ENCODE measurements at regions not wholly inside any gene's neighbourhood (a gene's known extent, or its start where the extent isn't known, plus 50 kb on each side); places are given as distances from the start of the nearest gene placed in this dataset.

DNA sequence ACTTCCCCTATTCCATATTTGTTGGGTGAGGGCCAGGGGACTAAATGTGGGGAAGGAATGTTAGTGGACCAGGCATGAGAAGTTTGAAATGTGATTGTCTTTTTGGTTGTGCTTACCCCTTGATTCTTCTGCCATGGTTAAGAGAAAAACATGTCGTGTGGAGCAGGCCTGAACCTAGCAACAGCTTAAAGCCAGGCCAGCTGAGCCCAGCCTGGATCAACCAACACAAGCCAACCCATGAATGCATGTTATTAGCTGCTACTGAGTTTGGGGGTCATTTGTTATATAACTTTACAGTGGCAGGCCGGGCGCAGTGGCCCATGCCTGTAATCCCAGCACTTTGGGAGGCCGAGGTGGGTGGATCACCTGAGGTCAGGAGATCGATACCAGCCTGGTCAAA, 52.4 kb upstream of the TRIO start:
- no peak overlapping the region for H3K4me3 ChIP-seq
- H3K4me1 ChIP-seq = no peaks in the 10 kb centered on the region
- TF ChIP-seq EP300 (IDR thresholded peaks at IDR 0.05) (no peak), POLR2A (IDR thresholded peaks at IDR 0.05) (no peak), POLR2AphosphoS5 (IDR thresholded peaks at IDR 0.05) (no peak)
- TF ChIP-seq, protein P1, sequence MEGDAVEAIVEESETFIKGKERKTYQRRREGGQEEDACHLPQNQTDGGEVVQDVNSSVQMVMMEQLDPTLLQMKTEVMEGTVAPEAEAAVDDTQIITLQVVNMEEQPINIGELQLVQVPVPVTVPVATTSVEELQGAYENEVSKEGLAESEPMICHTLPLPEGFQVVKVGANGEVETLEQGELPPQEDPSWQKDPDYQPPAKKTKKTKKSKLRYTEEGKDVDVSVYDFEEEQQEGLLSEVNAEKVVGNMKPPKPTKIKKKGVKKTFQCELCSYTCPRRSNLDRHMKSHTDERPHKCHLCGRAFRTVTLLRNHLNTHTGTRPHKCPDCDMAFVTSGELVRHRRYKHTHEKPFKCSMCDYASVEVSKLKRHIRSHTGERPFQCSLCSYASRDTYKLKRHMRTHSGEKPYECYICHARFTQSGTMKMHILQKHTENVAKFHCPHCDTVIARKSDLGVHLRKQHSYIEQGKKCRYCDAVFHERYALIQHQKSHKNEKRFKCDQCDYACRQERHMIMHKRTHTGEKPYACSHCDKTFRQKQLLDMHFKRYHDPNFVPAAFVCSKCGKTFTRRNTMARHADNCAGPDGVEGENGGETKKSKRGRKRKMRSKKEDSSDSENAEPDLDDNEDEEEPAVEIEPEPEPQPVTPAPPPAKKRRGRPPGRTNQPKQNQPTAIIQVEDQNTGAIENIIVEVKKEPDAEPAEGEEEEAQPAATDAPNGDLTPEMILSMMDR (IDR thresholded peaks at IDR 0.05) = no peak
- ATAC-seq = no peak
- no peak overlapping the region for H3K27ac ChIP-seq
- no peaks in the 10 kb centered on the region for H3K36me3 ChIP-seq
- H3K27me3 ChIP-seq = no peaks in the 10 kb centered on the region
- peaks cover 0 to 8% (median 0%) of the 10 kb centered on the region in 3 donors for H3K9me3 ChIP-seq
- 88 to 100% methylated on average over 1 to 3 of the region's 5 CpGs for WGBS, 2 donors (ENCODE audit: low coverage in 1 of 2)

DNA sequence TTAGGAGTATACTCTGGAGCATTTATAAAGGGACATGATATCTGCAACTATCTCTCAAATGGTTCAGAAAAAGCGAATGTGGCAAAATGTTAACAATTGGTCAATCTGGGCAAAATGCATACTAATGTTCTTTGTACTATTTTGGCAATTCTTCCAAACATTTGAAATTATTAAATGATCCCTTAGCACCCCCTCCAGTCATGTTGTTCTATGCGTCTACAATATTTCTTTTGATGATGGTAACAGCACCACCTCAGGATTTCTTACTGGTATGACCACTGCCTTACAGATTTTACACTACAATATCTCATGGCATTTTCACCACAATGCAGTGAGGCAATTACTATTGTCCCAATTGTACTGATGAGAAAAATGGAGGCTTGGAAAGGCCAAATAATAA, 52.9 kb upstream of the TRIO start:
- Histone ChIP-seq H3K4me1 (no peaks in the 10 kb centered on the region), H3K36me3 (no peaks in the 10 kb centered on the region), H3K27me3 (no peaks in the 10 kb centered on the region), H3K9me3 (peaks cover 0 to 8% (median 0%) of the 10 kb centered on the region in 3 donors), H3K27ac (no peak overlapping the region), H3K4me3 (no peak overlapping the region)
- 89 to 94% methylated on average over 2 of the region's 2 CpGs for WGBS, 2 donors (ENCODE audit: low coverage in 1 of 2)
- TF ChIP-seq EP300 (IDR thresholded peaks at IDR 0.05) (no peak), POLR2AphosphoS5 (IDR thresholded peaks at IDR 0.05) (no peak), POLR2A (IDR thresholded peaks at IDR 0.05) (no peak)
- no peak for ATAC-seq

DNA sequence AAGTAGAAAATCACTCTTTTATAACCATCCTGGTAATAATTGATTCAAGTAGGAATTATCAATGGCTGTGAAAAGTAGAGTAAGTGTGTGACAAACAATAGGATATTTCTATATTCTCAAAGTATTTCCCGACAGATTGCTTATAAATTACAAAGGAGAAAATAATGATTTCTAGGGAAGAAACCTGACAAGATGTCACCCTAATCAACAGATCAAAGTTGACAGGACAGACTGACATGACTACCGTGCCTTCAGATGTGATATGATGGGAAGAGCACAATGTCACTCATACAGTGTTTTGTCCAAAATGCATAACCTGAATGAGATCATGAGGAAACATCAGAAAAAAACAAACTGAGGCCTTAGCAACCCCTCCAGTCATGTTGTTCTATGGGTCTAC, 53.9 kb upstream of the TRIO start:
- H3K9me3 ChIP-seq = peaks cover 0 to 8% (median 0%) of the 10 kb centered on the region in 3 donors
- TF ChIP-seq POLR2AphosphoS5 (IDR thresholded peaks at IDR 0.05) (no peak), POLR2A (IDR thresholded peaks at IDR 0.05) (no peak), EP300 (IDR thresholded peaks at IDR 0.05) (no peak)
- TF ChIP-seq, protein P1 (IDR thresholded peaks at IDR 0.05) = no peak
- H3K4me3 ChIP-seq = no peak overlapping the region
- H3K27me3 ChIP-seq = no peaks in the 10 kb centered on the region
- no peaks in the 10 kb centered on the region for H3K4me1 ChIP-seq
- WGBS, 2 donors (ENCODE audit: low coverage in 1 of 2) = 94 to 96% methylated on average over 2 of the region's 2 CpGs
- H3K27ac ChIP-seq = no peak overlapping the region
- no peaks in the 10 kb centered on the region for H3K36me3 ChIP-seq
- ATAC-seq = no peak

DNA sequence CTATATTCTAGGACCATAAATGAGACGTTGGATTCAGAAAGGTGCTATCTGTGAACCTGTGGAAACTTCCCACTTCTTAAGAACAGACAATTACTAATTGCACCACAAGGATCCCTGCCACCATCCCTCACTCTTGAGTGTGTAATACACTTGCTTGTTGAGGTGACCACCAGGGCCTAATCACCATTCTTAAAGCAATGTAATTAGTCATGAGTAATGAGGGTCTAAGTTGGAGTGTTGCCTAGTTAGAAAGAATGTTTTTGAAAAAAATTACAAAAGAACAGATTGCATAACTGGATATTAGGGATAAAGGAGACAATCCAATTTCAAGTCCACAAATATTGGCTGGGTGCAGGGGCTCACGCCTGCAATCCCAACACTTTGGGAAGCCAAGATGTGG, 56.9 kb upstream of the TRIO start:
- Histone ChIP-seq H3K4me1 (no peaks in the 10 kb centered on the region), H3K27ac (no peak overlapping the region), H3K27me3 (no peaks in the 10 kb centered on the region), H3K36me3 (no peaks in the 10 kb centered on the region), H3K4me3 (no peak overlapping the region), H3K9me3 (peaks cover 0 to 8% (median 0%) of the 10 kb centered on the region in 3 donors)
- TF ChIP-seq POLR2A (IDR thresholded peaks at IDR 0.05) (no peak), EP300 (IDR thresholded peaks at IDR 0.05) (no peak), POLR2AphosphoS5 (IDR thresholded peaks at IDR 0.05) (no peak)
- TF ChIP-seq, protein P1 (IDR thresholded peaks at IDR 0.05) = no peak
- WGBS, 2 donors (ENCODE audit: low coverage in 1 of 2) = 70 to 86% methylated on average over 1 to 2 of the region's 2 CpGs
- ATAC-seq = no peak

DNA sequence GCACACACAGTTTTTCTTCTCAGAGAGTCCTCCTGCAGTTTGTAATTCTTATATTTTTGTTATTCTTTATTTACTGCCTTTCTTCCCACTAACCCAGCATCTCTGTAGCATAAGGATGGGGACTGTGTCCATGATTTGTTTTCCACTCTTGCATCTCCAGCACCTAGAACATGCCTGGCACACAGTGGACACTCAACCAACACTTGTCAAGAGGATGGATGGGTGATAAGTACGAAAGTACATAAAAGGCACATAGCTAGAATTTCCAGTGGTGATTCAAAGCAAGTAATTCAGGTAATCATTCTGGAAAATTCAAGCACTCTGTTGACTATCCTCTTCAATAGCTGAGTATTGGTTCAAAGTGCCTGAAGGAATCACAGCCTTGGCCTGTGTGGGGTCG, 60.2 kb upstream of the TRIO start:
- no peak for ATAC-seq
- TF ChIP-seq EP300 (IDR thresholded peaks at IDR 0.05) (no peak), POLR2A (IDR thresholded peaks at IDR 0.05) (no peak), POLR2AphosphoS5 (IDR thresholded peaks at IDR 0.05) (no peak)
- TF ChIP-seq, protein P1 (IDR thresholded peaks at IDR 0.05) = no peak
- no peak overlapping the region for H3K4me3 ChIP-seq
- WGBS, 2 donors (ENCODE audit: low coverage in 1 of 2) = 100% methylated on average over 1 of the region's 2 CpGs
- H3K9me3 ChIP-seq = no peaks in the 10 kb centered on the region
- H3K4me1 ChIP-seq = no peaks in the 10 kb centered on the region
- H3K27ac ChIP-seq = no peak overlapping the region
- no peaks in the 10 kb centered on the region for H3K36me3 ChIP-seq
- H3K27me3 ChIP-seq = no peaks in the 10 kb centered on the region
